ENCODE measurements at regions not wholly inside any gene's neighbourhood (a gene's known extent, or its start where the extent isn't known, plus 50 kb on each side); places are given as distances from the start of the nearest gene placed in this dataset.

DNA sequence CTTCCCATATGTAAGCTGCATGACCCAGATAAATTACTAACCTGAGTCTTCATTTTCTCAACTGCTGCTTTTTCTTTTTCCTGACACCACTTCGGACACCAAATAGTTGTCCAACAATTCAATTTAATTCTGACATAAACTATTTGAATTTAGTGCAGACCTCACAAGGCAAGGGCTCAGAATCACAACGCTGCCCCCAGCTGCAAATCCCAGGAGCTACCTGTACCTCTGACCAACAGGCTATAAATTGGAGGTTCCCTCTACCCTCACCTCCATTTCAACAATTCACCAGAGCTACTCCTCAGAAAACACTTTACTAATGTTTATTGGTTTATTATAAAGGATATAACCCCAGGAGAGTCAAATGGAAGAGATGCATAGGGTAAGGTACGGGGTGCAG is 737.6 kb downstream of the NTRK3 start:
- no peak overlapping the region for H3K4me3 ChIP-seq (ENCODE audit: low read depth, low read length)
- DNase-seq (ENCODE audit: low read depth) = no peak
- in situ Hi-C loops (cut with HindIII; ENCODE audit: low sequenced_read_pairs) = no loop called here
- TF ChIP-seq, protein P1, sequence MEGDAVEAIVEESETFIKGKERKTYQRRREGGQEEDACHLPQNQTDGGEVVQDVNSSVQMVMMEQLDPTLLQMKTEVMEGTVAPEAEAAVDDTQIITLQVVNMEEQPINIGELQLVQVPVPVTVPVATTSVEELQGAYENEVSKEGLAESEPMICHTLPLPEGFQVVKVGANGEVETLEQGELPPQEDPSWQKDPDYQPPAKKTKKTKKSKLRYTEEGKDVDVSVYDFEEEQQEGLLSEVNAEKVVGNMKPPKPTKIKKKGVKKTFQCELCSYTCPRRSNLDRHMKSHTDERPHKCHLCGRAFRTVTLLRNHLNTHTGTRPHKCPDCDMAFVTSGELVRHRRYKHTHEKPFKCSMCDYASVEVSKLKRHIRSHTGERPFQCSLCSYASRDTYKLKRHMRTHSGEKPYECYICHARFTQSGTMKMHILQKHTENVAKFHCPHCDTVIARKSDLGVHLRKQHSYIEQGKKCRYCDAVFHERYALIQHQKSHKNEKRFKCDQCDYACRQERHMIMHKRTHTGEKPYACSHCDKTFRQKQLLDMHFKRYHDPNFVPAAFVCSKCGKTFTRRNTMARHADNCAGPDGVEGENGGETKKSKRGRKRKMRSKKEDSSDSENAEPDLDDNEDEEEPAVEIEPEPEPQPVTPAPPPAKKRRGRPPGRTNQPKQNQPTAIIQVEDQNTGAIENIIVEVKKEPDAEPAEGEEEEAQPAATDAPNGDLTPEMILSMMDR (IDR thresholded peaks at IDR 0.05; ENCODE audit: low read depth, low read length, missing control alignments) = no peak

DNA sequence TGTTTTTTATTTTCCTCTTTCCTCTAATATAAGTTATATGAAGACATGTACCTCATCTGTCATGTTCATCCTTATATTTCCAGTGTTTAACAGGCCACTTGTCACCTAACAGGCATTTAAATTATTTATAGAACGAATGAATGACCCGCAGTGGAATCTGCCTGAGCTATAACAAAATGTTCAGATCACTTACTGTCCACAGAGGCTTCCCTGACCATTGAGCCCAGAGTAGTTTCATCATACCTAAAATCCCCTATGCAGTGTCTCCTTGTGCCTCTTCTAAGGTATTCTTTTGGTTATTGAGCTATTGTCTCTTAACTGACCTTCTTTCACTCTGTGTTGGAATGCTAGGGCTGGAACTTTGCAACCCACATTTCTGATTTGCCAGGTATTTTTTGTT is 748.5 kb downstream of the NTRK3 start:
- in situ Hi-C loops (cut with HindIII; ENCODE audit: low sequenced_read_pairs) = no loop called here
- no peak for DNase-seq (ENCODE audit: low read depth)
- TF ChIP-seq, protein P1 (IDR thresholded peaks at IDR 0.05; ENCODE audit: low read depth, low read length, missing control alignments) = no peak
- H3K4me3 ChIP-seq (ENCODE audit: low read depth, low read length) = no peak overlapping the region

DNA sequence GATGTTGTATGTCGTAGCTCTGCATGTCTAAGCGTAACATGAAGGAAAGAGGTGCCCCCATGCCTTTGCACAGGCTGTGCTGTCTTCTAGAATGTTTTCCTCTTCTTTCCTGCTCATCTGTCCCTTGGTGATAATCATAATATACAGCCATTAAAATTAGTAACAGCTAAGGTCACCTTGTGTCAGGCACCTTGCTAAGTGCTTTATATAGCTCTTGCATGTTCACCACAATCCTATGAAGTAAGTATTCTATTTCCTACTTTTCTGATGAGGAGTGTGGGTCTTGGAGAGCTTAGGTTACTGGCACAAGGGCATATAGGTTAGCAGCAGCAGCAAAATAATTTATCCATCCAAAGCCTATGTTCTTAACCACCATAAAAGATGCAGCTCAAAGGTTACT is 754.4 kb downstream of the NTRK3 start:
- in situ Hi-C loops (cut with HindIII; ENCODE audit: low sequenced_read_pairs) = no loop called here
- TF ChIP-seq, protein P1 (IDR thresholded peaks at IDR 0.05; ENCODE audit: low read depth, low read length, missing control alignments) = no peak
- no peak overlapping the region for H3K4me3 ChIP-seq (ENCODE audit: low read depth, low read length)
- no peak for DNase-seq (ENCODE audit: low read depth)

DNA sequence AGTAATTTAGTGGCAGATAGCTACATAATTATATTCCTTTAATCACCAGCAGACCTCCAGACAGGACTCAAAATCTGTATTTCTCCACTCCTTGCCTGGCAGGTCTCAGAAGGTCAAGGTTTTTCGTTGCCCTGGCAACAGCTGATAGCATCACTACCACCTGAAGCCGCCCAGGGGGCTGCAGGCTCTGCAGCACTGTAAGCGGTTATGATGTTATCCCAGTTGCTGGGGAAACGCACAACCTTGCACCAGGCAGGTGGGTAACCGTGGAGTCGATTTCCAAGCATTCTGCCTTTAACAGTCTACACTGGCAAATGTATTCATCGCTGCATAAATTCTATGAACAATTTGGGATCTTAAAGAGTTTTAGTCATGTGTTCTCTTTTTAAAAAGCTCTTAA is 756.3 kb downstream of the NTRK3 start:
- H3K4me3 ChIP-seq (ENCODE audit: low read depth, low read length) = no peak overlapping the region
- TF ChIP-seq, protein P1 (IDR thresholded peaks at IDR 0.05; ENCODE audit: low read depth, low read length, missing control alignments) = no peak
- in situ Hi-C loops (cut with HindIII; ENCODE audit: low sequenced_read_pairs) = no loop called here
- DNase-seq (ENCODE audit: low read depth) = no peak

DNA sequence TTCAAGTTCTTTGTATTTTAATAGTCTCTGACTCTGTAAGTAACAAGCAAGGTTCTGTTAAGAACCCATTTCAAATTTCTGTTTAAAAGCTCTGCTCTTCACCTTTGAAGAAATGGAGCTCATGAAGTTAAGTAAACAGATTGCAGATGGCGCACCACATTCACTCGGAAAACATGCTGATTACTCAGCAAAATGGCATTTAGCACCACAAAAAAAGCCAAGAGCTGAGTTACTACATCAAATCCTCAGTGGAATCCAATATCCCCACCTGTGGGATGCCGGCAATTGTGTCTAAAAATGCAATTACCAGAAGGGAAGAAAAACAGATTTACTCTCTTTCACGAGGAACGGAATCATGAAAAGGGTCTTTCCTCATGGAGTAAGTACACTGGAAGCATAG is 758.0 kb downstream of the NTRK3 start:
- H3K4me3 ChIP-seq (ENCODE audit: low read depth, low read length) = no peak overlapping the region
- DNase-seq (ENCODE audit: low read depth) = peak; percentile 52
- in situ Hi-C loops (cut with HindIII; ENCODE audit: low sequenced_read_pairs) = no loop called here
- TF ChIP-seq, protein P1 (IDR thresholded peaks at IDR 0.05; ENCODE audit: low read depth, low read length, missing control alignments) = no peak

DNA sequence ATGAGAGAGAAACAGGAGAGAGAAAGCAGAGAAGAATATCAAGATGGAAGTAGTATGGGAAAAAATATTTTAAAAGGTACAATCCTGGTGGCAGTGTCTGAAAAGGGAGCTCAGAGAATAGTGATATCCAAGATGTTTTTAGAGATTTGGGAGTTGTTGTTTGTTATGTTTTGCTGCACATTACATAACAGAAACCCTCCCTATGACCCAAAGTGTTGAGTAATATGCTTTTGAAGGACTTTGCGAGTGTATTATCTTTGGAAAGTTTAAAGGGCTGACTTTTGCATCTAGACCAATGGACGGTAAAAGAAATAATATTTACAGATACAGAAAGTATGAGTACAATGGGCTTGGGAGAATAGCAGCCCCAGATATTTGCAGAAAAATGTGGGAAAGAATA is 759.7 kb downstream of the NTRK3 start:
- TF ChIP-seq, protein P1 (IDR thresholded peaks at IDR 0.05; ENCODE audit: low read depth, low read length, missing control alignments) = no peak
- no peak overlapping the region for H3K4me3 ChIP-seq (ENCODE audit: low read depth, low read length)
- DNase-seq (ENCODE audit: low read depth) = no peak
- in situ Hi-C loops (cut with HindIII; ENCODE audit: low sequenced_read_pairs) = no loop called here

DNA sequence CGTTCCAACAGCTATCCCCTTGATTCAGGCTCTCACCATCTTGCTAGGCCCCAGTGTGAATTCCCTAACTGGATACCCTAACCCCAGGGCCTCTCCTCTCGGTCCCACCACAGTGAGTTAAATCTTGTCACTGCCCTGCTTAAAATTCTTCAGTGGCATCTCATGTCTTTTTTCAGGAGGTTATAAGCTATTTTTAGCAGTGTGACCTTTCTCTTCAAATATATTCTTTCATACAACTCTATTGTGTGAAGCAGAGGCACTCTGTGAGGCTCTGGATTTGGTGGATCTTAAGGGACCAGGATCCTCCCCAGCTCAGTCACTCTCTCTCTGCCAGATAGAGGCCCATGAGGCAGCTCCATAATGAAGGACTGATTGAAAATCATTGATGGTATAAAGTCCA is 760.4 kb downstream of the NTRK3 start:
- in situ Hi-C loops (cut with HindIII; ENCODE audit: low sequenced_read_pairs) = no loop called here
- no peak overlapping the region for H3K4me3 ChIP-seq (ENCODE audit: low read depth, low read length)
- TF ChIP-seq, protein P1 (IDR thresholded peaks at IDR 0.05; ENCODE audit: low read depth, low read length, missing control alignments) = no peak
- DNase-seq (ENCODE audit: low read depth) = no peak

Data from astrocyte of the cerebellum (primary cell).